Prostate gland (tissue), 2 donors: ENCODE measurements at regions not wholly inside any gene's neighbourhood (a gene's known extent, or its start where the extent isn't known, plus 50 kb on each side); places are given as distances from the start of the nearest gene placed in this dataset.

Experiments used
- POLR2A ChIP-seq: fragments of 450-650 bp; IDR thresholded peaks from one replicate; pipeline ENCODE4 v1.6.1; 2016; ENCODE audit warnings: antibody characterized with exemption, mild to moderate bottlenecking
- POLR2AphosphoS5 ChIP-seq: sonication (generic); formaldehyde crosslinking; IDR thresholded peaks from one replicate; pipeline ENCODE4 v1.6.1; 2017; ENCODE audit warnings: antibody characterized with exemption
- TF ChIP-seq, protein P1 (sequence below), 4 experiments: fragments of 200-600 bp in 2 of 4; fragments of 450-650 bp in 2 of 4; sonication (generic) in 2 of 4; IDR thresholded peaks; 1 replicate in 3 of 4; 2 replicates in 1 of 4; pipeline ENCODE4 v1.5.1; 2016 to 2019; ENCODE audit warnings: antibody characterized with exemption in 4 of 4, mild to moderate bottlenecking in 2 of 4, moderate library complexity in 2 of 4

DNA sequence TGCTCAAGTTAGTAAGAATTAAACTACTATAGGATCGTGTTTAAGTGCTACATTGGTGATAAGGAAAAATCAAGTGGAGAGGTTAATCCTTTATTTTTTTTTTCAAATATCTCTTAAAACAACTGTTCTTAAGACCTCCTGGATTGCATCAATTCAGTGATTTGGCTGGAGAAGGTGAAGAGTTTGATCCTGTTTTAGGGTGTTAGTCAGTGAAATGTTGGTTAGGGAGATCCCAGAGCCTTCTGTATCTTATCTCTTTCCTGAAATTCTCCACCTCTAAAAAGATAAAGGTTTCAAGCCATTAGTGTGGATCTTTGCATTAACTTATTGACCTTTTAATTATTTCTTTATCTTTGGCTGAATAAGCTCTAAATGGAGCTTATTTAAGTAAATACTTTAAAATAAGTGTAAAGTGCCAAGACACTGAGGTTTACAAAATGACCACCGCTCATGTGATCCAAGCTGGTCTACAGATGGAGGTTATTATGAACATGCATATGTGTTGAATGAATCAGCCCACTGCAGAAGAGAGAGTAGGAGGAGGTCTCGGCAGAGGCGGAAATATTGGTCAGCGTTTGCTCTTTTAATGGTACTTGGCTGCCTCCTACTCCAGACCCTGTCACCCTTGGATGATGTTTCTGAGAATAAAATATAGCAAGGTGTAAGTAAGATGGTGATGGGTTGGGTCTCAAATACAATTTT, 51.8 kb upstream of the BMPER start:
- no peak for TF ChIP-seq POLR2A
- TF ChIP-seq, protein P1, sequence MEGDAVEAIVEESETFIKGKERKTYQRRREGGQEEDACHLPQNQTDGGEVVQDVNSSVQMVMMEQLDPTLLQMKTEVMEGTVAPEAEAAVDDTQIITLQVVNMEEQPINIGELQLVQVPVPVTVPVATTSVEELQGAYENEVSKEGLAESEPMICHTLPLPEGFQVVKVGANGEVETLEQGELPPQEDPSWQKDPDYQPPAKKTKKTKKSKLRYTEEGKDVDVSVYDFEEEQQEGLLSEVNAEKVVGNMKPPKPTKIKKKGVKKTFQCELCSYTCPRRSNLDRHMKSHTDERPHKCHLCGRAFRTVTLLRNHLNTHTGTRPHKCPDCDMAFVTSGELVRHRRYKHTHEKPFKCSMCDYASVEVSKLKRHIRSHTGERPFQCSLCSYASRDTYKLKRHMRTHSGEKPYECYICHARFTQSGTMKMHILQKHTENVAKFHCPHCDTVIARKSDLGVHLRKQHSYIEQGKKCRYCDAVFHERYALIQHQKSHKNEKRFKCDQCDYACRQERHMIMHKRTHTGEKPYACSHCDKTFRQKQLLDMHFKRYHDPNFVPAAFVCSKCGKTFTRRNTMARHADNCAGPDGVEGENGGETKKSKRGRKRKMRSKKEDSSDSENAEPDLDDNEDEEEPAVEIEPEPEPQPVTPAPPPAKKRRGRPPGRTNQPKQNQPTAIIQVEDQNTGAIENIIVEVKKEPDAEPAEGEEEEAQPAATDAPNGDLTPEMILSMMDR (IDR thresholded peaks at IDR 0.05), result no peak
- no peak for TF ChIP-seq POLR2AphosphoS5
